ENCODE measurements at regions not wholly inside any gene's neighbourhood (a gene's known extent, or its start where the extent isn't known, plus 50 kb on each side); places are given as distances from the start of the nearest gene placed in this dataset.
"Not testable (repeated sequence)": the region's sequence is repeated elsewhere in the genome, so short reads cannot be mapped to it uniquely, and the experiment has no call there.

- no peak overlapping the region for H3K27ac Mint-ChIP-seq
- no peak overlapping the region for H3K4me3 Mint-ChIP-seq
- H3K27me3 Mint-ChIP-seq (ENCODE audit: low read depth), result no peaks in the 10 kb centered on the region
Measured at GRCh38 chr7:56218510-56218909, 102.3 kb upstream of the NUPR2 start.

GRCh38 chr7:56213574-56213973 is 97.4 kb upstream of the NUPR2 start:
- Mint-ChIP-seq H3K9me3 (peaks cover 47% of the 10 kb centered on the region), H3K4me3 (no peak overlapping the region), H3K36me3 (ENCODE audit: low read depth) (no peaks in the 10 kb centered on the region), H3K27ac (no peak overlapping the region), H3K4me1 (ENCODE audit: low read depth) (no peaks in the 10 kb centered on the region), H3K27me3 (ENCODE audit: low read depth) (no peaks in the 10 kb centered on the region)

More at GRCh38 chr7:56218510-56218909, 102.3 kb upstream of the NUPR2 start:
- Mint-ChIP-seq H3K36me3 (ENCODE audit: low read depth) (no peaks in the 10 kb centered on the region), H3K9me3 (peaks cover 41% of the 10 kb centered on the region), H3K4me1 (ENCODE audit: low read depth) (no peaks in the 10 kb centered on the region)

- H3K27me3 Mint-ChIP-seq (ENCODE audit: low read depth), result no peaks in the 10 kb centered on the region
- H3K9me3 Mint-ChIP-seq, result peaks cover 37% of the 10 kb centered on the region
- no peak overlapping the region for H3K4me3 Mint-ChIP-seq
- no peak overlapping the region for H3K27ac Mint-ChIP-seq
- H3K36me3 Mint-ChIP-seq (ENCODE audit: low read depth), result no peaks in the 10 kb centered on the region
- no peaks in the 10 kb centered on the region for H3K4me1 Mint-ChIP-seq (ENCODE audit: low read depth)
Measured at GRCh38 chr7:56206420-56206819, 90.2 kb upstream of the NUPR2 start.

GRCh38 chr7:56199639-56200038 is 83.4 kb upstream of the NUPR2 start:
- Mint-ChIP-seq H3K9me3 (peaks cover 38% of the 10 kb centered on the region), H3K27ac (no peak overlapping the region), H3K4me3 (no peak overlapping the region), H3K27me3 (ENCODE audit: low read depth) (no peaks in the 10 kb centered on the region), H3K4me1 (ENCODE audit: low read depth) (no peaks in the 10 kb centered on the region), H3K36me3 (ENCODE audit: low read depth) (no peaks in the 10 kb centered on the region)

- H3K9me3 Mint-ChIP-seq, result peaks cover 33% of the 10 kb centered on the region
- H3K4me1 Mint-ChIP-seq (ENCODE audit: low read depth); H3K4me3 Mint-ChIP-seq; H3K27ac Mint-ChIP-seq; H3K36me3 Mint-ChIP-seq (ENCODE audit: low read depth); H3K27me3 Mint-ChIP-seq (ENCODE audit: low read depth): not testable (repeated sequence)
Measured at GRCh38 chr7:56196195-56196594, 80.0 kb upstream of the NUPR2 start.

GRCh38 chr7:56188823-56189346 is 72.7 kb upstream of the NUPR2 start:
- Mint-ChIP-seq H3K4me1 (ENCODE audit: low read depth) (no peaks in the 10 kb centered on the region), H3K27me3 (ENCODE audit: low read depth) (no peaks in the 10 kb centered on the region), H3K27ac (no peak overlapping the region), H3K36me3 (ENCODE audit: low read depth) (no peaks in the 10 kb centered on the region), H3K9me3 (peaks cover 16% of the 10 kb centered on the region), H3K4me3 (no peak overlapping the region)

GRCh38 chr7:56188376-56188775 is 72.2 kb upstream of the NUPR2 start:
- Mint-ChIP-seq H3K36me3 (ENCODE audit: low read depth) (no peaks in the 10 kb centered on the region), H3K27me3 (ENCODE audit: low read depth) (no peaks in the 10 kb centered on the region), H3K4me1 (ENCODE audit: low read depth) (no peaks in the 10 kb centered on the region), H3K27ac (no peak overlapping the region), H3K9me3 (peaks cover 13% of the 10 kb centered on the region), H3K4me3 (no peak overlapping the region)

- no peaks in the 10 kb centered on the region for H3K4me1 Mint-ChIP-seq (ENCODE audit: low read depth)
- no peaks in the 10 kb centered on the region for H3K27me3 Mint-ChIP-seq (ENCODE audit: low read depth)
- no peak overlapping the region for H3K4me3 Mint-ChIP-seq
- peaks cover 12% of the 10 kb centered on the region for H3K9me3 Mint-ChIP-seq
- no peaks in the 10 kb centered on the region for H3K36me3 Mint-ChIP-seq (ENCODE audit: low read depth)
- H3K27ac Mint-ChIP-seq, result no peak overlapping the region
Measured at GRCh38 chr7:56181010-56181409, 64.8 kb upstream of the NUPR2 start.

- no peaks in the 10 kb centered on the region for H3K4me1 Mint-ChIP-seq (ENCODE audit: low read depth)
- no peak overlapping the region for H3K4me3 Mint-ChIP-seq
- H3K27me3 Mint-ChIP-seq (ENCODE audit: low read depth), result no peaks in the 10 kb centered on the region
- H3K9me3 Mint-ChIP-seq, result peaks cover 20% of the 10 kb centered on the region
- H3K27ac Mint-ChIP-seq, result no peak overlapping the region
- no peaks in the 10 kb centered on the region for H3K36me3 Mint-ChIP-seq (ENCODE audit: low read depth)
Measured at GRCh38 chr7:56175771-56176170, 59.6 kb upstream of the NUPR2 start.

GRCh38 chr7:56174875-56175760 is 58.9 kb upstream of the NUPR2 start:
- Mint-ChIP-seq H3K36me3 (ENCODE audit: low read depth) (no peaks in the 10 kb centered on the region), H3K27me3 (ENCODE audit: low read depth) (no peaks in the 10 kb centered on the region), H3K27ac (no peak overlapping the region), H3K4me3 (no peak overlapping the region), H3K9me3 (peaks cover 20% of the 10 kb centered on the region), H3K4me1 (ENCODE audit: low read depth) (no peaks in the 10 kb centered on the region)

- Mint-ChIP-seq H3K27ac (no peak overlapping the region), H3K4me3 (no peak overlapping the region), H3K36me3 (ENCODE audit: low read depth) (no peaks in the 10 kb centered on the region), H3K9me3 (peaks cover 20% of the 10 kb centered on the region), H3K4me1 (ENCODE audit: low read depth) (no peaks in the 10 kb centered on the region), H3K27me3 (ENCODE audit: low read depth) (no peaks in the 10 kb centered on the region)
Measured at GRCh38 chr7:56174346-56174874, 58.2 kb upstream of the NUPR2 start.
